ENCODE measurements at regions not wholly inside any gene's neighbourhood (a gene's known extent, or its start where the extent isn't known, plus 50 kb on each side); places are given as distances from the start of the nearest gene placed in this dataset.

DNA sequence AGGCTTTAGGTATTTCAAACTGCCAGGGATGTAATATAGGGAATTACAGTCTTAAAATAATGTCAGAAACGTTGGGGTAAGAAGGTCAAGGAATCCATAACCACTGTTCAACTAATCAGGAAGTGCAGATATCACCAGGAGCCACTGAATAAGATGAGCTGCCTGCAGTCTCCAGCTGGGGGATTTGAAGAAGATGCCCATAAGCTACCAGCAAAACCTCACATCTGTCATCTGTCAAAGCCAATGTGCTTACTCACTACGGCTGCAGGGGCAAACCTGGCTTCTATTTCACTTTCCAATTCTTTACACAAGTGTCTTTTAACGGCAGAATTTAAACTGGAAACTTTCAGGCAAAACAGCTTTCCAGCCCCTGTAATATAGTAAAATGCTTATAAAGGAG, 1410.1 kb upstream of the ATXN8OS start (continued):
- TF ChIP-seq, protein P1, sequence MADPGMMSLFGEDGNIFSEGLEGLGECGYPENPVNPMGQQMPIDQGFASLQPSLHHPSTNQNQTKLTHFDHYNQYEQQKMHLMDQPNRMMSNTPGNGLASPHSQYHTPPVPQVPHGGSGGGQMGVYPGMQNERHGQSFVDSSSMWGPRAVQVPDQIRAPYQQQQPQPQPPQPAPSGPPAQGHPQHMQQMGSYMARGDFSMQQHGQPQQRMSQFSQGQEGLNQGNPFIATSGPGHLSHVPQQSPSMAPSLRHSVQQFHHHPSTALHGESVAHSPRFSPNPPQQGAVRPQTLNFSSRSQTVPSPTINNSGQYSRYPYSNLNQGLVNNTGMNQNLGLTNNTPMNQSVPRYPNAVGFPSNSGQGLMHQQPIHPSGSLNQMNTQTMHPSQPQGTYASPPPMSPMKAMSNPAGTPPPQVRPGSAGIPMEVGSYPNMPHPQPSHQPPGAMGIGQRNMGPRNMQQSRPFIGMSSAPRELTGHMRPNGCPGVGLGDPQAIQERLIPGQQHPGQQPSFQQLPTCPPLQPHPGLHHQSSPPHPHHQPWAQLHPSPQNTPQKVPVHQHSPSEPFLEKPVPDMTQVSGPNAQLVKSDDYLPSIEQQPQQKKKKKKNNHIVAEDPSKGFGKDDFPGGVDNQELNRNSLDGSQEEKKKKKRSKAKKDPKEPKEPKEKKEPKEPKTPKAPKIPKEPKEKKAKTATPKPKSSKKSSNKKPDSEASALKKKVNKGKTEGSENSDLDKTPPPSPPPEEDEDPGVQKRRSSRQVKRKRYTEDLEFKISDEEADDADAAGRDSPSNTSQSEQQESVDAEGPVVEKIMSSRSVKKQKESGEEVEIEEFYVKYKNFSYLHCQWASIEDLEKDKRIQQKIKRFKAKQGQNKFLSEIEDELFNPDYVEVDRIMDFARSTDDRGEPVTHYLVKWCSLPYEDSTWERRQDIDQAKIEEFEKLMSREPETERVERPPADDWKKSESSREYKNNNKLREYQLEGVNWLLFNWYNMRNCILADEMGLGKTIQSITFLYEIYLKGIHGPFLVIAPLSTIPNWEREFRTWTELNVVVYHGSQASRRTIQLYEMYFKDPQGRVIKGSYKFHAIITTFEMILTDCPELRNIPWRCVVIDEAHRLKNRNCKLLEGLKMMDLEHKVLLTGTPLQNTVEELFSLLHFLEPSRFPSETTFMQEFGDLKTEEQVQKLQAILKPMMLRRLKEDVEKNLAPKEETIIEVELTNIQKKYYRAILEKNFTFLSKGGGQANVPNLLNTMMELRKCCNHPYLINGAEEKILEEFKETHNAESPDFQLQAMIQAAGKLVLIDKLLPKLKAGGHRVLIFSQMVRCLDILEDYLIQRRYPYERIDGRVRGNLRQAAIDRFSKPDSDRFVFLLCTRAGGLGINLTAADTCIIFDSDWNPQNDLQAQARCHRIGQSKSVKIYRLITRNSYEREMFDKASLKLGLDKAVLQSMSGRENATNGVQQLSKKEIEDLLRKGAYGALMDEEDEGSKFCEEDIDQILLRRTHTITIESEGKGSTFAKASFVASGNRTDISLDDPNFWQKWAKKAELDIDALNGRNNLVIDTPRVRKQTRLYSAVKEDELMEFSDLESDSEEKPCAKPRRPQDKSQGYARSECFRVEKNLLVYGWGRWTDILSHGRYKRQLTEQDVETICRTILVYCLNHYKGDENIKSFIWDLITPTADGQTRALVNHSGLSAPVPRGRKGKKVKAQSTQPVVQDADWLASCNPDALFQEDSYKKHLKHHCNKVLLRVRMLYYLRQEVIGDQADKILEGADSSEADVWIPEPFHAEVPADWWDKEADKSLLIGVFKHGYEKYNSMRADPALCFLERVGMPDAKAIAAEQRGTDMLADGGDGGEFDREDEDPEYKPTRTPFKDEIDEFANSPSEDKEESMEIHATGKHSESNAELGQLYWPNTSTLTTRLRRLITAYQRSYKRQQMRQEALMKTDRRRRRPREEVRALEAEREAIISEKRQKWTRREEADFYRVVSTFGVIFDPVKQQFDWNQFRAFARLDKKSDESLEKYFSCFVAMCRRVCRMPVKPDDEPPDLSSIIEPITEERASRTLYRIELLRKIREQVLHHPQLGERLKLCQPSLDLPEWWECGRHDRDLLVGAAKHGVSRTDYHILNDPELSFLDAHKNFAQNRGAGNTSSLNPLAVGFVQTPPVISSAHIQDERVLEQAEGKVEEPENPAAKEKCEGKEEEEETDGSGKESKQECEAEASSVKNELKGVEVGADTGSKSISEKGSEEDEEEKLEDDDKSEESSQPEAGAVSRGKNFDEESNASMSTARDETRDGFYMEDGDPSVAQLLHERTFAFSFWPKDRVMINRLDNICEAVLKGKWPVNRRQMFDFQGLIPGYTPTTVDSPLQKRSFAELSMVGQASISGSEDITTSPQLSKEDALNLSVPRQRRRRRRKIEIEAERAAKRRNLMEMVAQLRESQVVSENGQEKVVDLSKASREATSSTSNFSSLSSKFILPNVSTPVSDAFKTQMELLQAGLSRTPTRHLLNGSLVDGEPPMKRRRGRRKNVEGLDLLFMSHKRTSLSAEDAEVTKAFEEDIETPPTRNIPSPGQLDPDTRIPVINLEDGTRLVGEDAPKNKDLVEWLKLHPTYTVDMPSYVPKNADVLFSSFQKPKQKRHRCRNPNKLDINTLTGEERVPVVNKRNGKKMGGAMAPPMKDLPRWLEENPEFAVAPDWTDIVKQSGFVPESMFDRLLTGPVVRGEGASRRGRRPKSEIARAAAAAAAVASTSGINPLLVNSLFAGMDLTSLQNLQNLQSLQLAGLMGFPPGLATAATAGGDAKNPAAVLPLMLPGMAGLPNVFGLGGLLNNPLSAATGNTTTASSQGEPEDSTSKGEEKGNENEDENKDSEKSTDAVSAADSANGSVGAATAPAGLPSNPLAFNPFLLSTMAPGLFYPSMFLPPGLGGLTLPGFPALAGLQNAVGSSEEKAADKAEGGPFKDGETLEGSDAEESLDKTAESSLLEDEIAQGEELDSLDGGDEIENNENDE (IDR thresholded peaks at IDR 0.05; ENCODE audit: insufficient replicate concordance, low read length): no peak
- TF ChIP-seq CHD2 (IDR thresholded peaks at IDR 0.05; ENCODE audit: low read length) (no peak), GABPA (IDR thresholded peaks at IDR 0.05; ENCODE audit: borderline replicate concordance, insufficient read depth, low read length) (no peak), SIX5 (IDR thresholded peaks at IDR 0.05; ENCODE audit: low read depth, low read length) (no peak), SRF (IDR thresholded peaks at IDR 0.05; ENCODE audit: low read depth, low read length) (no peak), TEAD4 (IDR thresholded peaks at IDR 0.05; ENCODE audit: low read depth, low read length) (no peak), TAF7 (optimal IDR thresholded peaks at IDR 0.05; ENCODE audit: borderline replicate concordance, low read depth, low read length) (no peak), POLR2A (IDR thresholded peaks at IDR 0.05; ENCODE audit: control extremely low read depth in 1 of 2, low read depth in 2 of 2, low read length in 2 of 2) (no peak), CHD1 (IDR thresholded peaks at IDR 0.05; ENCODE audit: low read depth, low read length) (no peak), HDAC6 (IDR thresholded peaks at IDR 0.05; ENCODE audit: low read depth, low read length) (no peak), KDM5A (IDR thresholded peaks at IDR 0.05; ENCODE audit: low read length) (no peak), ZNF274 (IDR thresholded peaks at IDR 0.05; ENCODE audit: borderline replicate concordance, extremely low read depth, low read length) (no peak), RAD21 (IDR thresholded peaks at IDR 0.05 in 1 of 2, conservative IDR thresholded peaks at IDR 0.05 in 1 of 2; ENCODE audit: low read depth in 2 of 2, low read length in 2 of 2) (no peak)

Measured in H1 (cell line).